Spleen (tissue), 11 donors: ENCODE measurements at regions not wholly inside any gene's neighbourhood (a gene's known extent, or its start where the extent isn't known, plus 50 kb on each side); places are given as distances from the start of the nearest gene placed in this dataset.

Source experiments
- DNase-seq: peaks from one replicate; pipeline ENCODE4 v3.0.0-alpha.2; 2020
- H3K27ac ChIP-seq, 8 donors: fragments of 200-600 bp; sonication (generic) in 7 of 8; 1 replicate in 4 of 8; 2 replicates in 4 of 8; pipeline versions ENCODE4 v1.5.0 to v1.8.0; 2016 to 2021; ENCODE audit warnings: inconsistent platforms in 4 of 8, mild to moderate bottlenecking in 4 of 8, moderate library complexity in 1 of 8
- H3K27me3 ChIP-seq, 7 donors: fragments of 200-600 bp; sonication (generic) in 6 of 7; replicated peaks in 1 of 7; 1 replicate in 4 of 7; 2 replicates in 3 of 7; pipeline versions ENCODE4 v1.5.0 to v1.8.0; 2016 to 2021; ENCODE audit warnings: inconsistent platforms in 3 of 7, mild to moderate bottlenecking in 1 of 7
- H3K36me3 ChIP-seq, 6 donors: fragments of 200-600 bp; sonication (generic) in 5 of 6; 1 replicate in 4 of 6; 2 replicates in 2 of 6; pipeline versions ENCODE4 v1.5.0 to v1.8.0; 2016 to 2021; ENCODE audit warnings: inconsistent platforms in 2 of 6
- H3K4me1 ChIP-seq, 6 donors: fragments of 200-600 bp; sonication (generic) in 5 of 6; 1 replicate in 3 of 6; 2 replicates in 3 of 6; pipeline versions ENCODE4 v1.5.0 to v1.8.0; 2016 to 2021; ENCODE audit warnings: inconsistent platforms in 3 of 6
- H3K4me3 ChIP-seq, 8 donors: fragments of 200-600 bp; sonication (generic) in 7 of 8; 1 replicate in 4 of 8; 2 replicates in 4 of 8; pipeline versions ENCODE4 v1.5.0 to v1.8.0; 2016 to 2021; ENCODE audit warnings: inconsistent platforms in 4 of 8, mild to moderate bottlenecking in 4 of 8, moderate library complexity in 2 of 8
- H3K9me3 ChIP-seq, 8 donors: fragments of 200-600 bp; sonication (generic) in 7 of 8; 1 replicate in 4 of 8; 2 replicates in 4 of 8; pipeline versions ENCODE4 v1.5.0 to v1.8.0; 2016 to 2021; ENCODE audit warnings: inconsistent platforms in 4 of 8
- POLR2A ChIP-seq, 3 donors: fragments of 450-650 bp; IDR thresholded peaks; one replicate each; pipeline ENCODE4 v1.5.1; 2017; ENCODE audit warnings: antibody characterized with exemption in 3 of 3, mild to moderate bottlenecking in 1 of 3
- POLR2AphosphoS5 ChIP-seq, 3 donors: sonication (generic); formaldehyde crosslinking; IDR thresholded peaks; one replicate each; pipeline ENCODE4 v1.5.1; 2017; ENCODE audit warnings: antibody characterized with exemption in 3 of 3
- whole genome bisulfite sequencing, 5 donors: extraction: QIAGEN DNeasy Blood & Tissue Kit in 3 of 5; methylation state at CpG; one replicate each; pipeline versions ENCODE4 v1.1.5 to v1.1.7; 2013 to 2018; 5-methylcytosine and 5-hydroxymethylcytosine counted together
- intact Hi-C: fragments of 100-400 bp; cut with DNase I; formaldehyde crosslinking; loops from one replicate; pipeline ENCODE4 v1.15.0; 2023; ENCODE audit warnings: low total_unique reads
- TF ChIP-seq, protein P1 (sequence below), 11 experiments: fragments of 200-600 bp in 7 of 11; fragments of 450-650 bp in 4 of 11; sonication (generic) in 4 of 11; IDR thresholded peaks in 8 of 11; conservative IDR thresholded peaks in 3 of 11; 1 replicate in 7 of 11; 2 replicates in 4 of 11; pipeline versions ENCODE4 v1.4.0 to v1.8.0; 2016 to 2021; ENCODE audit warnings: antibody characterized with exemption in 11 of 11, inconsistent platforms in 4 of 11, mild to moderate bottlenecking in 1 of 11
- donor health status: healthy with polysubstance abuse.
- donor health status: DM: no; HTN: no; CAD: no; lungs with moderate emphysema.
- donor health status: DM: no; HTN: no; CAD: no.
- donor health status: Bipolar disorder and iron deficiency.
- donor health status: healthy.
- donor health status: DM: no; HTN: no; CAD: no.
- donor health status: DM: yes; HTN: yes; CAD: no.

DNA sequence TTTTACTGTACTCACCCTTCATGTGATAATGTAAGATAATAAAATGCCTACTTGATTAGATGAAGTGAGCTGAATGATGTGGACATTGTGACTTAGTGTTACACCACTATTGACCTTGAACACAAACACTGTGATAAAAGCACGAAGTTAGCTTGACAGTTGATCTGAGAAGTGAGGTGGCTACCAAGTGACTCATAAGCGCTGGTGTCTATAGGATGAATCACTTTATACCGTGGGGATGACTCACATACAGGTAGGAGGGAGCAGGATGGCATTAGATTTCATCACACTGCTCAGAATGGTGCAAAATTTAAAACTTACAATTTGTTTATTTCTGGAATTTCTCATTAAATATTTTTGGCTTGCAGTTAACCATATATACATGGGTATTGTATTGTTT lies 174.7 kb upstream of the CNTN3 start:
- DNase-seq: no peak
- Histone ChIP-seq H3K9me3 (peaks cover 0 to 19% (median 9%) of the 10 kb centered on the region in 8 donors), H3K27me3 (no peaks in the 10 kb centered on the region), H3K27ac (no peak overlapping the region), H3K4me1 (no peaks in the 10 kb centered on the region), H3K36me3 (no peaks in the 10 kb centered on the region), H3K4me3 (no peak overlapping the region)
- 64 to 84% (median 69%) methylated on average over 3 of the region's 3 CpGs for WGBS, 5 donors
- intact Hi-C loops: no loop called here
- TF ChIP-seq POLR2A (IDR thresholded peaks at IDR 0.05) (no peak), POLR2AphosphoS5 (IDR thresholded peaks at IDR 0.05) (no peak)
- TF ChIP-seq, protein P1, sequence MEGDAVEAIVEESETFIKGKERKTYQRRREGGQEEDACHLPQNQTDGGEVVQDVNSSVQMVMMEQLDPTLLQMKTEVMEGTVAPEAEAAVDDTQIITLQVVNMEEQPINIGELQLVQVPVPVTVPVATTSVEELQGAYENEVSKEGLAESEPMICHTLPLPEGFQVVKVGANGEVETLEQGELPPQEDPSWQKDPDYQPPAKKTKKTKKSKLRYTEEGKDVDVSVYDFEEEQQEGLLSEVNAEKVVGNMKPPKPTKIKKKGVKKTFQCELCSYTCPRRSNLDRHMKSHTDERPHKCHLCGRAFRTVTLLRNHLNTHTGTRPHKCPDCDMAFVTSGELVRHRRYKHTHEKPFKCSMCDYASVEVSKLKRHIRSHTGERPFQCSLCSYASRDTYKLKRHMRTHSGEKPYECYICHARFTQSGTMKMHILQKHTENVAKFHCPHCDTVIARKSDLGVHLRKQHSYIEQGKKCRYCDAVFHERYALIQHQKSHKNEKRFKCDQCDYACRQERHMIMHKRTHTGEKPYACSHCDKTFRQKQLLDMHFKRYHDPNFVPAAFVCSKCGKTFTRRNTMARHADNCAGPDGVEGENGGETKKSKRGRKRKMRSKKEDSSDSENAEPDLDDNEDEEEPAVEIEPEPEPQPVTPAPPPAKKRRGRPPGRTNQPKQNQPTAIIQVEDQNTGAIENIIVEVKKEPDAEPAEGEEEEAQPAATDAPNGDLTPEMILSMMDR (IDR thresholded peaks at IDR 0.05 in 8 of 11, conservative IDR thresholded peaks at IDR 0.05 in 3 of 11): no peak

DNA sequence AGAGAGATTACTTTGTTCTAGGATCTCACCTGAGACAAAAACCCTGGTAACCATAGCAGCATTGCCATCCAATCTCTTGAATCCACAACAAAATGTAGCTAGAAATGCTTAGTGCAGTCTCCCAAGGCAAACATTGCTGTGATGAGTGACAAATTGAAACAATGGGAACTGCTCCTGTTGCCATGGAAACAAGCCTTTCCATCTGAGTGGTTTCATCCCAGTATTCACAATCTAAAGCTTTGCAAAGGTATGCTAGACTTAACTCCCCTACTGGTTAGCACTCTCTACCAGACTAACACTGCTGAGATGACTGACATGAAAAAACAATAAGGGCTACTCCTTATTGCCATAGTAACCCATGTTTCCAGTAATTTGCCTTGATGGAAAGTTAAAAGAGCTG lies 172.6 kb upstream of the CNTN3 start:
- intact Hi-C loops: no loop called here

DNA sequence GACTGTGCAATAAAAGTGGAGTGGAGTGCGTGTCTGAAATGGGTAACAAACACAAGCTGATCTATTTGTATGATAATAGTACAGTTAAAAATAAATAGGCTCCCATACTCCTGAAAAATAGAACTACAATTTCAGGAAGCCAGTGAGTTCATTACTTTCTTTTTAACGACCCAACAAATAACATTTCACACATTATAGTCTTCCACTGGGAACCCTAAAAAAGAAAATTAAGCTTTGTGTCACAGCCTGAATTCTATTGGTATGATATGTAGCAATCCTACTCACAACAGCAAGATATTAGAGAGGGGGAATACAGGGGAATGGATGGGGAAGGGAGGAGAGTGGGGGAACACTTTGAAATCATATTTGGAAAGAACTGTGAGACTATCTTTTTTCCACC lies 156.9 kb upstream of the CNTN3 start:
- Histone ChIP-seq H3K27ac (no peak overlapping the region), H3K4me1 (no peaks in the 10 kb centered on the region), H3K9me3 (peaks cover 0 to 16% (median 1%) of the 10 kb centered on the region in 8 donors), H3K36me3 (no peaks in the 10 kb centered on the region), H3K4me3 (no peak overlapping the region), H3K27me3 (no peaks in the 10 kb centered on the region)
- intact Hi-C loops: no loop called here
- TF ChIP-seq, protein P1 (IDR thresholded peaks at IDR 0.05 in 8 of 11, conservative IDR thresholded peaks at IDR 0.05 in 3 of 11): no peak
- TF ChIP-seq POLR2A (IDR thresholded peaks at IDR 0.05) (no peak), POLR2AphosphoS5 (IDR thresholded peaks at IDR 0.05) (no peak)
- WGBS, 5 donors: 71 to 81% (median 73%) methylated on average over 2 of the region's 2 CpGs
- DNase-seq: no peak

More for the DNA sequence above, 172.6 kb upstream of the CNTN3 start:
- DNase-seq: no peak
- TF ChIP-seq, protein P1 (IDR thresholded peaks at IDR 0.05 in 8 of 11, conservative IDR thresholded peaks at IDR 0.05 in 3 of 11): no peak
- TF ChIP-seq POLR2AphosphoS5 (IDR thresholded peaks at IDR 0.05) (no peak), POLR2A (IDR thresholded peaks at IDR 0.05) (no peak)
- Histone ChIP-seq H3K4me1 (no peaks in the 10 kb centered on the region), H3K27ac (no peak overlapping the region), H3K4me3 (no peak overlapping the region), H3K36me3 (no peaks in the 10 kb centered on the region), H3K9me3 (peaks cover 0 to 8% (median 0%) of the 10 kb centered on the region in 8 donors), H3K27me3 (no peaks in the 10 kb centered on the region)

DNA sequence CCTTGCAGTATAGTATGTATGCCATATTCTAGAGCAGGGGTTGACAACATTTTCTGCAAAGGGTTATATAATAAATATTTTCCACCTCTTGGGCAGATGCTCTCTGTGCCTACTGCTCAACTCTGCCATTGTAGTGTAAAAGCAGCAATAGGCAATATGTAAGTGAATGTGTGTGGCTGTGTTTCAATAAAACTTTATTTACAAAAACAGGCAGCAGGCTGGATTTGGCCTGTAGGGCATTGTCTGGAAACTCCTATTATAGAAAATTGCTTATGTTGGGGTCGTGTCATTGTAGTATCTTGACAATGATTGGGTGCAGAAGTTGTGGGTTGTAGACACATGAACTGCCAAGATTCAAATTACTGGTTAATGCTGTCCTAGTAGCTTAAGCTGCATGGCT lies 153.6 kb upstream of the CNTN3 start:
- TF ChIP-seq, protein P1 (IDR thresholded peaks at IDR 0.05 in 8 of 11, conservative IDR thresholded peaks at IDR 0.05 in 3 of 11): no peak
- TF ChIP-seq POLR2A (IDR thresholded peaks at IDR 0.05) (no peak), POLR2AphosphoS5 (IDR thresholded peaks at IDR 0.05) (no peak)
- peaks cover 0 to 16% (median 2%) of the 10 kb centered on the region in 8 donors for H3K9me3 ChIP-seq
- H3K4me1 ChIP-seq: no peaks in the 10 kb centered on the region
- intact Hi-C loops: no loop called here
- WGBS, 5 donors: 39 to 74% (median 54%) methylated on average over 1 of the region's 1 CpG
- H3K27me3 ChIP-seq: no peaks in the 10 kb centered on the region
- no peaks in the 10 kb centered on the region for H3K36me3 ChIP-seq
- H3K4me3 ChIP-seq: no peak overlapping the region
- no peak for DNase-seq
- no peak overlapping the region for H3K27ac ChIP-seq
